H9 (cell line): ENCODE measurements at regions not wholly inside any gene's neighbourhood (a gene's known extent, or its start where the extent isn't known, plus 50 kb on each side); places are given as distances from the start of the nearest gene placed in this dataset.
"Not testable (repeated sequence)": the region's sequence is repeated elsewhere in the genome, so short reads cannot be mapped to it uniquely, and the experiment has no call there.

Experiments
- DNase-seq: peaks from one replicate; pipeline ENCODE4 v3.0.0-alpha.2; 2017
- H2AFZ ChIP-seq: one replicate; pipeline ENCODE4 v1.6.1; 2013; ENCODE audit warnings: mild to moderate bottlenecking, low read length, control low read depth, moderate library complexity
- H2AK5ac ChIP-seq: 2 replicates; pipeline ENCODE4 v1.6.1; 2013; ENCODE audit warnings: low read length, control low read depth, mixed read lengths; ENCODE audit not compliant: insufficient read length
- H2BK120ac ChIP-seq: one replicate; pipeline ENCODE4 v1.6.1; 2013; ENCODE audit warnings: low read depth, mild to moderate bottlenecking, low read length, control low read depth, inconsistent platforms; ENCODE audit not compliant: poor library complexity, severe bottlenecking
- H2BK12ac ChIP-seq: 2 replicates; pipeline ENCODE4 v1.6.1; 2013; ENCODE audit warnings: low read length, control low read depth, mixed read lengths, low read depth; ENCODE audit not compliant: insufficient read length
- H2BK15ac ChIP-seq: 2 replicates; pipeline ENCODE4 v1.6.1; 2013; ENCODE audit warnings: low read depth, low read length, control low read depth
- H2BK20ac ChIP-seq: one replicate; pipeline ENCODE4 v1.6.1; 2013; ENCODE audit warnings: low read depth, mild to moderate bottlenecking, low read length, control low read depth, inconsistent platforms; ENCODE audit not compliant: poor library complexity, severe bottlenecking
- H2BK5ac ChIP-seq: 2 replicates; pipeline ENCODE4 v1.6.1; 2013; ENCODE audit warnings: low read length, control low read depth, mixed read lengths; ENCODE audit not compliant: insufficient read length
- H3K14ac ChIP-seq: 2 replicates; pipeline ENCODE4 v1.6.1; 2013; ENCODE audit warnings: low read length, control low read depth; ENCODE audit not compliant: insufficient read depth
- H3K18ac ChIP-seq: 2 replicates; pipeline ENCODE4 v1.6.1; 2013; ENCODE audit warnings: low read depth, mild to moderate bottlenecking, mixed read lengths, low read length, control low read depth; ENCODE audit not compliant: insufficient read length
- H3K23ac ChIP-seq: 2 replicates; pipeline ENCODE4 v1.6.1; 2013; ENCODE audit warnings: low read length, control low read depth, mixed read lengths, low read depth; ENCODE audit not compliant: insufficient read length
- H3K23me2 ChIP-seq: 2 replicates; pipeline ENCODE4 v1.6.1; 2013; ENCODE audit warnings: low read depth, mild to moderate bottlenecking, mixed read lengths, low read length, control low read depth; ENCODE audit not compliant: insufficient read length, poor library complexity, severe bottlenecking
- H3K27ac ChIP-seq: 2 replicates; pipeline ENCODE4 v1.5.1; 2013; ENCODE audit warnings: low read length, control low read depth, mixed read lengths, low read depth; ENCODE audit not compliant: insufficient read length
- H3K27me3 ChIP-seq: 2 replicates; pipeline ENCODE4 v1.6.1; 2013; ENCODE audit warnings: low read length, control low read depth, inconsistent platforms; ENCODE audit not compliant: insufficient read depth
- H3K4ac ChIP-seq: 2 replicates; pipeline ENCODE4 v1.6.1; 2013; ENCODE audit warnings: low read depth, mild to moderate bottlenecking, control low read depth, inconsistent platforms, low read length, moderate library complexity
- H3K4me1 ChIP-seq: 2 replicates; pipeline ENCODE4 v1.6.1; 2013; ENCODE audit warnings: low read length, control low read depth, inconsistent platforms; ENCODE audit not compliant: insufficient read depth
- H3K4me2 ChIP-seq: 2 replicates; pipeline ENCODE4 v1.6.1; 2013; ENCODE audit warnings: low read length, control low read depth, mixed read lengths; ENCODE audit not compliant: insufficient read length, insufficient read depth
- H3K56ac ChIP-seq: 2 replicates; pipeline ENCODE4 v1.6.1; 2013; ENCODE audit warnings: low read depth, mild to moderate bottlenecking, mixed read lengths, low read length, control low read depth; ENCODE audit not compliant: insufficient read length
- H3K79me1 ChIP-seq: 2 replicates; pipeline ENCODE4 v1.6.1; 2013; ENCODE audit warnings: low read depth, mild to moderate bottlenecking, moderate library complexity, low read length, control low read depth, inconsistent platforms; ENCODE audit not compliant: insufficient read depth, poor library complexity, severe bottlenecking
- H3K79me2 ChIP-seq: 2 replicates; pipeline ENCODE4 v1.6.1; 2013; ENCODE audit warnings: low read length, control low read depth, inconsistent platforms; ENCODE audit not compliant: insufficient read depth
- H3K9ac ChIP-seq: 2 replicates; pipeline ENCODE4 v1.6.1; 2013; ENCODE audit warnings: low read length, control low read depth, mixed read lengths; ENCODE audit not compliant: insufficient read length; ENCODE audit errors: extremely low read depth
- H3K9me3 ChIP-seq: one replicate; pipeline ENCODE4 v1.6.1; 2013; ENCODE audit warnings: low read depth, low read length, inconsistent platforms; ENCODE audit not compliant: control insufficient read depth
- H3T11ph ChIP-seq: one replicate; pipeline ENCODE4 v1.6.1; 2013; ENCODE audit warnings: mild to moderate bottlenecking, low read length, control low read depth, inconsistent platforms
- H4K20me1 ChIP-seq: one replicate; pipeline ENCODE4 v1.6.1; 2013; ENCODE audit not compliant: control insufficient read depth, insufficient read length, insufficient read depth
- H4K5ac ChIP-seq: 2 replicates; pipeline ENCODE4 v1.6.1; 2013; ENCODE audit warnings: low read depth, mild to moderate bottlenecking, mixed read lengths, low read length, control low read depth; ENCODE audit not compliant: insufficient read length
- H4K8ac ChIP-seq: replicated peaks from 2 replicates; pipeline ENCODE4 v1.6.1; 2013; ENCODE audit warnings: low read length, control low read depth, mixed read lengths, low read depth; ENCODE audit not compliant: insufficient read length
- H4K91ac ChIP-seq: 2 replicates; pipeline ENCODE4 v1.6.1; 2013; ENCODE audit warnings: low read depth, mild to moderate bottlenecking, moderate library complexity, mixed read lengths, low read length, control low read depth; ENCODE audit not compliant: insufficient read length
- H3K27ac Mint-ChIP-seq, 3 experiments: 2 replicates in 2 of 3; 3 replicates in 1 of 3; pipeline ENCODE4 v1.8.0; 2020 to 2021; ENCODE audit warnings: mixed read lengths in 3 of 3, mild to moderate bottlenecking in 1 of 3, moderate library complexity in 1 of 3
- H3K27me3 Mint-ChIP-seq: 2 replicates; pipeline ENCODE4 v1.8.0; 2021; ENCODE audit warnings: low read depth, mild to moderate bottlenecking, moderate library complexity, mixed read lengths
- H3K36me3 Mint-ChIP-seq, 3 experiments: 2 replicates in 2 of 3; 3 replicates in 1 of 3; pipeline ENCODE4 v1.8.0; 2020 to 2021; ENCODE audit warnings: low read depth in 3 of 3, mixed read lengths in 3 of 3; ENCODE audit not compliant: insufficient read depth in 1 of 3
- H3K4me1 Mint-ChIP-seq, 2 experiments: 2 replicates each; pipeline ENCODE4 v1.8.0; 2020; ENCODE audit warnings: mixed read lengths in 2 of 2
- H3K4me3 Mint-ChIP-seq, 2 experiments: 2 replicates in 1 of 2; 3 replicates in 1 of 2; pipeline ENCODE4 v1.8.0; 2020 to 2021; ENCODE audit warnings: mild to moderate bottlenecking in 2 of 2, mixed read lengths in 2 of 2, moderate library complexity in 1 of 2
- H3K9me3 Mint-ChIP-seq, 2 experiments: 2 replicates in 1 of 2; 3 replicates in 1 of 2; pipeline ENCODE4 v1.8.0; 2020; ENCODE audit warnings: mild to moderate bottlenecking in 2 of 2, mixed read lengths in 2 of 2, moderate library complexity in 1 of 2
- WGBS: extraction: QIAGEN DNeasy Blood & Tissue Kit; methylation state at CpG from one replicate; pipeline ENCODE4 v1.1.7; 2013; ENCODE audit warnings: missing lambda C conversion rate, low lambda C conversion rate, mixed read lengths; ENCODE audit not compliant: insufficient read length; ENCODE audit errors: extremely low coverage; 5-methylcytosine and 5-hydroxymethylcytosine counted together
- TF ChIP-seq, protein P1 (sequence below): fragments of 200-600 bp; sonication (generic); conservative IDR thresholded peaks from 3 replicates; pipeline ENCODE4 v1.8.0; 2021; ENCODE audit warnings: antibody characterized with exemption, mild to moderate bottlenecking

DNA sequence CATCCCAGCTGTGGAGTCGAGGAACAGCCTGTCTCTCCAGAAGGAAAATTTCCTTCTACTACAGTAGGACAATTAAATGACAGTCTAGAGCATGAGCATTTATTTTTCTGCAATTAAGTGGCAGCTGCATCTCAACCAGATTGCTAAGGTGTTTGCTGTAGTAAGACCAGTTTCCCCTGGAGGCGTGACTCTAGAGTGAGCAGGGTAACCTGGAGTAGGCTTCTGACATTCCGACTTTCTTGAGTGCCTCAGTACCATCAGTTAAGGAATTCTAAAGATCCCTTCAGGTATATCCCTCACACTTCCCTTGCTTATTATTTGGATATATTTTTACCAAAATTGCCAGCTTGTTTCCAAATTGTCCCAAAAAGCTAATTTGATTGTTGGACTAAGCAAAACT is 59.2 kb upstream of the IRX2 start:
- H3K23ac ChIP-seq = no peak overlapping the region
- no peak overlapping the region for H2BK12ac ChIP-seq
- no peak overlapping the region for H2BK20ac ChIP-seq

DNA sequence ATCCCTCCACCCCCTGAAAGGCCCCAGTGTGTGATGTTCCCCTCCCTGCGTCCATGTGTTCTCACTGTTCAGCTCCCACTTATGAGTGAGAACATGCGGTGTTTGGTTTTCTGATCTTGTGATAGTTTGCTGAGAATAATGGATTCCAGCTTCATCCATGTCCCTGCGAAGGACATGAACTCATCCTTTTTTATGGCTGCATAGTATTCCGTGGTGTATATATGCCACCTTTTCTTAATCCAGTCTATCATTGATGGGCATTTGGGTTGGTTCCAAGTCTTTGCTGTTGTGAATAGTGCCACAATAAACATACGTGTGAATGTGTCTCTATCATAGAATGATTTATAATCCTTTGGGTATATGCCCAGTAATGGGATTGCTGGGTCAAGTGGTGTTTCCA is 55.8 kb upstream of the IRX2 start:
- H3K27me3 Mint-ChIP-seq, H3K9ac ChIP-seq, H3T11ph ChIP-seq, H2BK5ac ChIP-seq, H4K8ac ChIP-seq, H2AK5ac ChIP-seq, H2BK20ac ChIP-seq, H3K36me3 Mint-ChIP-seq, H3K23ac ChIP-seq, H3K4me1 Mint-ChIP-seq, H3K14ac ChIP-seq, H4K5ac ChIP-seq, H4K20me1 ChIP-seq, H3K9me3 ChIP-seq, H3K56ac ChIP-seq, H3K27ac ChIP-seq, H2BK12ac ChIP-seq, H3K79me1 ChIP-seq, H3K27me3 ChIP-seq, H3K4me1 ChIP-seq, DNase-seq, H3K27ac Mint-ChIP-seq, H3K79me2 ChIP-seq, H2BK15ac ChIP-seq, H3K4me3 Mint-ChIP-seq, H3K4me2 ChIP-seq, H4K91ac ChIP-seq, H3K4ac ChIP-seq, H3K23me2 ChIP-seq, H3K9me3 Mint-ChIP-seq, H2BK120ac ChIP-seq, H2AFZ ChIP-seq, H3K18ac ChIP-seq: not testable (repeated sequence)
- no CpG with 5 or more reads among the region's 5 CpGs for WGBS

More for the DNA sequence above, 59.2 kb upstream of the IRX2 start:
- Histone ChIP-seq H4K20me1 (no peaks in the 10 kb centered on the region), H2AK5ac (no peak overlapping the region), H3K4ac (no peak overlapping the region), H3K27me3 (no peaks in the 10 kb centered on the region), H3K14ac (no peak overlapping the region), H2BK120ac (no peak overlapping the region), H3K79me2 (no peaks in the 10 kb centered on the region), H3K23me2 (no peaks in the 10 kb centered on the region), H3K79me1 (no peaks in the 10 kb centered on the region), H3K27ac (no peak overlapping the region), H3K18ac (no peak overlapping the region), H4K91ac (no peak overlapping the region), H4K8ac (no peak overlapping the region), H3K56ac (no peak overlapping the region), H4K5ac (no peak overlapping the region), H3T11ph (no peak overlapping the region), H2AFZ (no peak overlapping the region), H3K4me1 (no peaks in the 10 kb centered on the region), H3K4me2 (no peak overlapping the region), H3K9ac (no peak overlapping the region), H2BK15ac (no peak overlapping the region), H3K9me3 (no peaks in the 10 kb centered on the region), H2BK5ac (no peak overlapping the region)
- no peak overlapping the region for H3K4me3 Mint-ChIP-seq
- peaks cover 4 to 6% of the 10 kb centered on the region in 2 experiments for H3K4me1 Mint-ChIP-seq
- no CpG with 5 or more reads among the region's 3 CpGs for WGBS
- H3K9me3 Mint-ChIP-seq = no peaks in the 10 kb centered on the region; a peak in 1 of 5 replicates
- TF ChIP-seq, protein P1, sequence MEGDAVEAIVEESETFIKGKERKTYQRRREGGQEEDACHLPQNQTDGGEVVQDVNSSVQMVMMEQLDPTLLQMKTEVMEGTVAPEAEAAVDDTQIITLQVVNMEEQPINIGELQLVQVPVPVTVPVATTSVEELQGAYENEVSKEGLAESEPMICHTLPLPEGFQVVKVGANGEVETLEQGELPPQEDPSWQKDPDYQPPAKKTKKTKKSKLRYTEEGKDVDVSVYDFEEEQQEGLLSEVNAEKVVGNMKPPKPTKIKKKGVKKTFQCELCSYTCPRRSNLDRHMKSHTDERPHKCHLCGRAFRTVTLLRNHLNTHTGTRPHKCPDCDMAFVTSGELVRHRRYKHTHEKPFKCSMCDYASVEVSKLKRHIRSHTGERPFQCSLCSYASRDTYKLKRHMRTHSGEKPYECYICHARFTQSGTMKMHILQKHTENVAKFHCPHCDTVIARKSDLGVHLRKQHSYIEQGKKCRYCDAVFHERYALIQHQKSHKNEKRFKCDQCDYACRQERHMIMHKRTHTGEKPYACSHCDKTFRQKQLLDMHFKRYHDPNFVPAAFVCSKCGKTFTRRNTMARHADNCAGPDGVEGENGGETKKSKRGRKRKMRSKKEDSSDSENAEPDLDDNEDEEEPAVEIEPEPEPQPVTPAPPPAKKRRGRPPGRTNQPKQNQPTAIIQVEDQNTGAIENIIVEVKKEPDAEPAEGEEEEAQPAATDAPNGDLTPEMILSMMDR = no peak
- H3K27me3 Mint-ChIP-seq = peaks cover 2% of the 10 kb centered on the region
- H3K27ac Mint-ChIP-seq = no peak overlapping the region
- no peaks in the 10 kb centered on the region for H3K36me3 Mint-ChIP-seq
- DNase-seq = no peak
